Peyer's patch (tissue), 4 donors: ENCODE measurements at regions not wholly inside any gene's neighbourhood (a gene's known extent, or its start where the extent isn't known, plus 50 kb on each side); places are given as distances from the start of the nearest gene placed in this dataset.

Source experiments
- CTCF ChIP-seq, 6 experiments: fragments of 450-650 bp in 4 of 6; fragments of 200-600 bp in 2 of 6; sonication (generic) in 1 of 6; IDR thresholded peaks; one replicate each; pipeline ENCODE4 v1.5.1; 2017 to 2019; ENCODE audit warnings: antibody characterized with exemption in 6 of 6, mild to moderate bottlenecking in 3 of 6, moderate library complexity in 1 of 6
- POLR2A ChIP-seq, 2 donors: fragments of 450-650 bp; IDR thresholded peaks; one replicate each; pipeline ENCODE4 v1.5.1; 2017; ENCODE audit warnings: antibody characterized with exemption in 2 of 2, mild to moderate bottlenecking in 2 of 2, moderate library complexity in 2 of 2

DNA sequence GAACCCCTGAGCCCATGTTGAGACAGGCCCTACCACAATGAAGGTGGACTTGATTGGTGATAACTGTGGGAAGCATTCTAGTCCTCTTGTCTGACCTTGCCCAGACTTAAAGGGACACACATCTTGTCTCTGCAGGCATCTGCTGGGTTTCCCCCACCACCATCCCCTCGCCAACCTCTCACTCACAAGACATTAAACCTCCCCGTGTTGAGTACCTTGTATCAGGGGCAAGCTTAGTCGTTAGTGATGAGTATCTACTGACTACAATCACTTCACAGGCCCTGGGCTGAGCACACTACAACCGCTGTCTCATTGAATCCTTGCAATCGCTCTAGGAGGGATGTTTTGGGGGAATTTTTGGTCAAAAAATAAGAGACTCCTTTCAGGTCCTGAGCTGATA lies 86.0 kb downstream of the ICOS start:
- no peak for TF ChIP-seq CTCF (IDR thresholded peaks at IDR 0.05)
- TF ChIP-seq POLR2A (IDR thresholded peaks at IDR 0.05): no peak
